ENCODE measurements at regions not wholly inside any gene's neighbourhood (a gene's known extent, or its start where the extent isn't known, plus 50 kb on each side); places are given as distances from the start of the nearest gene placed in this dataset.

- Histone ChIP-seq H3K9me3 (no peaks in the 10 kb centered on the region), H3K79me2 (ENCODE audit: insufficient read depth) (no peaks in the 10 kb centered on the region), H3K9ac (no peak overlapping the region), H3K36me3 (replicated peaks in 1 of 2; ENCODE audit: control insufficient read depth in 1 of 2, insufficient read depth in 2 of 2, low read length in 1 of 2) (no peaks in the 10 kb centered on the region), H3K4me1 (ENCODE audit: control insufficient read depth in 1 of 2, insufficient read depth in 2 of 2, low read depth in 1 of 2, low read length in 1 of 2) (no peaks in the 10 kb centered on the region; a peak in 1 of 4 replicates), H4K20me1 (ENCODE audit: insufficient read depth) (no peaks in the 10 kb centered on the region), H3K9me2 (no peaks in the 10 kb centered on the region), H3K4me3 (ENCODE audit: low read depth in 2 of 2, low read length in 1 of 2) (no peak overlapping the region), H3K4me2 (no peak overlapping the region), H3K27me3 (ENCODE audit: insufficient read depth) (no peaks in the 10 kb centered on the region), H2AFZ (ENCODE audit: low read depth) (no peak overlapping the region), H3F3A (replicated peaks; ENCODE audit: insufficient read depth) (no peaks in the 10 kb centered on the region), H3K27ac (ENCODE audit: low read depth in 2 of 2, low read length in 1 of 2) (no peak overlapping the region)
- DNase-seq: no peak
- 51% methylated on average over 2 of the region's 2 CpGs for WGBS (ENCODE audit: low lambda C conversion rate)
- ChIA-PET POLR2A (no interaction called here), CTCF (interaction anchor here (0.6 kb wide), 2 partner anchors 182 to 358 kb away, joined by 3 read pairs; no protein-coding TSS in a partner anchor)
- TF ChIP-seq GATA2 (CRISPR knock-in tag; IDR thresholded peaks at IDR 0.05): no peak
- TF ChIP-seq USF1 (IDR thresholded peaks at IDR 0.05; ENCODE audit: borderline replicate concordance, low read depth): no peak
- TF ChIP-seq JUND (IDR thresholded peaks at IDR 0.05): no peak
- TF ChIP-seq RFX5 (IDR thresholded peaks at IDR 0.05; ENCODE audit: low read length): no peak
- TF ChIP-seq MXI1 (IDR thresholded peaks at IDR 0.05; ENCODE audit: low read depth, low read length): no peak
- TF ChIP-seq NRF1 (IDR thresholded peaks at IDR 0.05; ENCODE audit: low read depth, low read length): no peak
- no peak for TF ChIP-seq FOXJ3 (CRISPR knock-in tag; IDR thresholded peaks at IDR 0.05)
Observed at GRCh38 chr6:79756496-79756895, 125.4 kb downstream of the SH3BGRL2 start.

GRCh38 chr6:79755967-79756366 is 124.8 kb downstream of the SH3BGRL2 start:
- no peak for DNase-seq
- no peak overlapping the region for H3K27ac ChIP-seq (ENCODE audit: low read depth in 2 of 2, low read length in 1 of 2)
- ChIA-PET CTCF (interaction anchor here (0.6 kb wide), 1 partner anchor 182 kb away, joined by 3 read pairs; no protein-coding TSS in a partner anchor), POLR2A (no interaction called here)
- H2AFZ ChIP-seq (ENCODE audit: low read depth): no peak overlapping the region
- H3K9ac ChIP-seq: no peak overlapping the region
- no peaks in the 10 kb centered on the region for H3K79me2 ChIP-seq (ENCODE audit: insufficient read depth)
- H3F3A ChIP-seq (replicated peaks; ENCODE audit: insufficient read depth): no peaks in the 10 kb centered on the region
- no peaks in the 10 kb centered on the region for H3K9me2 ChIP-seq
- no peaks in the 10 kb centered on the region for H3K27me3 ChIP-seq (ENCODE audit: insufficient read depth)
- H3K36me3 ChIP-seq (replicated peaks in 1 of 2; ENCODE audit: control insufficient read depth in 1 of 2, insufficient read depth in 2 of 2, low read length in 1 of 2): no peaks in the 10 kb centered on the region
- no peak overlapping the region for H3K4me3 ChIP-seq (ENCODE audit: low read depth in 2 of 2, low read length in 1 of 2)
- no peak for TF ChIP-seq ZBTB33 (IDR thresholded peaks at IDR 0.05; ENCODE audit: borderline replicate concordance, low read depth)
- TF ChIP-seq SIN3A (IDR thresholded peaks at IDR 0.05; ENCODE audit: borderline replicate concordance, low read depth, low read length): no peak
- no peak for TF ChIP-seq NRF1 (IDR thresholded peaks at IDR 0.05; ENCODE audit: low read depth, low read length)
- no peak for TF ChIP-seq MEF2A (IDR thresholded peaks at IDR 0.05; ENCODE audit: borderline replicate concordance, low read depth)
- no peak for TF ChIP-seq TEAD4 (IDR thresholded peaks at IDR 0.05; ENCODE audit: borderline replicate concordance, insufficient read depth)
- TF ChIP-seq USF1 (IDR thresholded peaks at IDR 0.05; ENCODE audit: borderline replicate concordance, low read depth): no peak
- no peak for TF ChIP-seq NFIC (IDR thresholded peaks at IDR 0.05; ENCODE audit: borderline replicate concordance)
- TF ChIP-seq TCF12 (IDR thresholded peaks at IDR 0.05): no peak
- H4K20me1 ChIP-seq (ENCODE audit: insufficient read depth): no peaks in the 10 kb centered on the region
- H3K4me1 ChIP-seq (ENCODE audit: control insufficient read depth in 1 of 2, insufficient read depth in 2 of 2, low read depth in 1 of 2, low read length in 1 of 2): no peaks in the 10 kb centered on the region; a peak in 2 of 4 replicates
- WGBS (ENCODE audit: low lambda C conversion rate): 38% methylated on average over 4 of the region's 4 CpGs
- H3K9me3 ChIP-seq: no peaks in the 10 kb centered on the region
- no peak overlapping the region for H3K4me2 ChIP-seq

All from SK-N-SH (cell line).